GM19463 (cell line): ENCODE measurements at regions not wholly inside any gene's neighbourhood (a gene's known extent, or its start where the extent isn't known, plus 50 kb on each side); places are given as distances from the start of the nearest gene placed in this dataset.
"Not testable (repeated sequence)": the region's sequence is repeated elsewhere in the genome, so short reads cannot be mapped to it uniquely, and the experiment has no call there.

ENCODE experiments used
- ATAC-seq: cut with Tn5 transposase; IDR thresholded peaks from one replicate; pipeline ENCODE4 v1.9.1; 2021; ENCODE audit warnings: mild to moderate bottlenecking, moderate library complexity; ENCODE audit not compliant: unreplicated experiment

DNA sequence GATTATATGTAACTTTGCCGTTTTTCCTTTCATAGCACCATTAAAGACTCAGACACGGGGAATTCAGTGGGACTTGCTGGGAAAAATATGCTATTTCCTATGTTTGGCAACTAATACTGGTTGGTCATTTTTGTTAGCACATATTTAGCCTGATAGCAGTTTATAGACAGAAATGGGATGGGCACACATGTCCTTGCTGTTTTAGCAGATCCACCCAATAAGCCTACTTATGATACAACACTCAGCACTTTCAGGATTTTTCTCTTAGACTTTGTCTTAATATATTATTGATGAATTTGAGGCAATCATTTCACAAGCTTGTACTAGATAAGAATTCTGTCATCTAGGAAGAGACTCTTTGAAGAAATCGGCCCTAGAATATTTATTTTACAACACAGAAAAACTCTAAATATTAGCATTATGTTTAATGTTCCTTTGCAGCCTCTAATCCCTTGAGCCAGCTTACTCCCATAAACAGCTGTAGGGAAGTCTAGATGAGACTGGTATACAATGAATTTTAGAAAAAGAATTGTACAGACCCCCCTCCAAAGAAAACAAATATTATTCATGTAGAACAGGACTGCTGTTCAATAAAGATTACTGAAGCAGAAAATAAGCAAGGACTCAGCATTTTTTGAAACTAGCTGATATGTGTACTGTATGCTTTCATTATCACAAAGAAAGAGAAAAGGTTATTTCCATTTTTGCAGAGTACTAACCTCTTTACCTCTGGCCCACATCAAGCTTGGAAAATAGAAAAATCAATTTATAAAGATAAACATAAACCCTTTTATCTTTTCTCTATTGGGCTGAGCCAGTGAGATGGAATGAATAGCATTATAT, 656.8 kb upstream of the SGO1 start:
- ATAC-seq: no peak

DNA sequence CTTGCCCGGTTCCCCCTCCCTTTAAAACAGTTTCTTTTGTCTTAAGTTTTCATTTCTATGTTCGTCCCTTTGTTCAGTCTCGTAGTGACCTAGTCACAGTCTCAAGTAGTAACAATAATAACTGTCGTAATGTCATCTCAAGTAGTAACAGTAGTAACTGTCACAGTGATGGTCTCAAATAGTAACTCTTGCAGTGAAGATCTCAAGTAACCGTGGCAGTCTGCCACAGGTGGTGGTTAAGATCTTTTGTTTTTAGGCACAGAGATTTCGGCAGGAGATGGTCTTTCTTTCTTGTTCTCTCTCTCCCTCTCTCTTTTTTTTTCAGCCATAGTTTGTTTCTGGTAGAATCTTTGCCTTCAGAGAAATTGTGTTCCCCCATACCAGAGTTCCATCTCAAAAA, 656.0 kb upstream of the SGO1 start:
- ATAC-seq: no peak

DNA sequence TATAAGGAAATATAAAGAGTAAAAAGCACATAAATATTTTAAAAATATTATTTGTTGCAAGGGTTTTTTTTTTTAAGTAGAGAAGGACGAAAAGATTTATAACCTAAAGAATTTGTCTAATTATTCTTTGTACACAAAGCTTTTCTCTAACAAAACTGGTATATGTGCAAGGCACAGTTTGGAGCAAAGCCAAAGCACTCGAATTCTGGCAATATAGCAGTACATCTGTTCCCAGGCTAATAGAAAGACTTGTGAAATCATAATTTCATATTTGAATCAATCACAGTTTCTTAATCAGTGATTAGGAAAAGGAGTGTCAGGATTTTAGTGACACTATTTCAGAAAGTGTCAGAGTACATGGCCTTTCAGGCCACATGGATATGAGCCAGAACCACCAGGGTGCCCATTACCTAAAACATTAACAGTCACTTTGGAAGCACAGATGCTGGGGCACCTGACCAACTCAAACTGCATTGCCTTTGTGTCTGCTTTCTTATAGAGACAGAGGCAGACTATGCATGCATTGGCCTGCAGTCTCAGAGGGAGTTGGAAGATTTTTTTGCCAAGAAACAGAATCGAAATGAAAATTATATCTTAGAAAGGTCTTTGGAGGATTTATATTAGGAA, 651.8 kb upstream of the SGO1 start:
- ATAC-seq: no peak

DNA sequence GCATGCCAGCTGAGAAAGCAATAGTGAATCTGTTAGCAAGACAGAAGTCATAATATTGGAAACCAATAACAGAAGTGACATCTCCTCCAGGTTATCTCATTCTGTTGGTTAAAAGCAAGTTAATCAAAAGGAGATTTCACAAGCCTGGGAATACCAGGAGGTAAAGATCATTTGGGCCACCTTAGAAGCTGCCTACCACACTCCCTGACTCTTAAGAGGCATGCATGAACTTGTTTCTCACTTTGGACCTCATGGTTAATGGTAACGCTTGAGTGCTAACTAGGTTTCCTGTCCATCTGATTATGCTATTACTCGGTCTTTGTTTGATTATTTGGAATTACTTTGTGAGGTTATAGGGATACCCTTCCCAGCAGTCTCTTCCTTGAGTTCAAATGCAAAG, 650.8 kb upstream of the SGO1 start:
- no peak for ATAC-seq

DNA sequence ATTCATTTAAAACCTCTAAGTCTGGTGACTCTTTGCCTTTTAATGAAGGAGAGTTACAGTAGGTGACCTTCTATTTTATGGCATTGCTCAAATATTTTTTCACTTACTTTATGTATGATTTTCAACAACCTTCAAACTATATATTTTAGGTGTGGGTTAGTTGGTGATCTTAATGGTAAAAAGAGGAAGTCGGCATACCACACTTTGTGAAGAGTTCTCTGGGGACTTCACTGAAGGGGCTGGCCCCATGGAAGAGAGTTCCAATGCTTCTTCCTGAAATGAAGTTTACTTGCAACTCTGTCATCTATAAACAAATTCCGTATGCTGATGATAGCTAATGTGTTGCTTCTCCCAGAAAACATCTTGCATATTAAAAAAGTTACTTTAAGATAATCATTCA, 647.0 kb upstream of the SGO1 start:
- ATAC-seq: no peak

DNA sequence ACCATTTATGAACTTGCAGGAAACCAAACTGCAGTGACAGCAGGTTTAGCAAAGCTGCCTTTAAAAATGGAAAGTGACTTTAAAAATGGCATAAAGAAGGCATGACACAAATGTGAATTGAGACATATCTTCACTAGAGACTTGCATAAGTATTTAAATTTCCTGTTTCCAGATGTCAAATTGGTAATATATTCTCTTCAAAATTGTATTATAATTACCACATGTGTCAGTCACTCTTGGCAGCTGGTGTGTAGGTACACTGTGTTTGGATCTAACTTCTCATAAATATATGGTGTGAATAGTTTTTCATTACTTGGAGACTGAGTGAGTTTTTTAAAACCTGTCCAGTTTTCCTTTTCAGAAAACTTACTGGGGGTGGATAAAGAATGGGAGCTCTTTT, 636.2 kb upstream of the SGO1 start:
- ATAC-seq: no peak

DNA sequence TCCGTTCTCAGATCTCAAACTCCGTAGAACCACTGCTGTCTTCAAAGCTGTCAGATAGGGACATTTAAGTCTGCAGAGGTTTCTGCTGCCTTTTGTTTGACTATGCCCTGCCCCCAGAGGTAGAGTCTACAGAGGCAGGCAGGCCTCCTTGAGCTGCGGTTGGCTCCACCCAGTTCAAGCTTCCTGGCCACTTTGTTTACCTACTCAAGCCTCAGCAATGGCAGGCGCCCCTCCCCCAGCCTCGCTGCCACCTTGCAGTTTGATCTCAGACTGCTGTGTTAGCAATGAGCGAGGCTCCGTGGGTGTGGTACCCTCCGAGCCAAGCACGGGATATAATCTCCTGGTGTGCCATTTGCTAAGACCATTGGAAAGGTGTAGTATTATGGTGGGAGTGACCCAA, 634.9 kb upstream of the SGO1 start:
- ATAC-seq: not testable (repeated sequence)

DNA sequence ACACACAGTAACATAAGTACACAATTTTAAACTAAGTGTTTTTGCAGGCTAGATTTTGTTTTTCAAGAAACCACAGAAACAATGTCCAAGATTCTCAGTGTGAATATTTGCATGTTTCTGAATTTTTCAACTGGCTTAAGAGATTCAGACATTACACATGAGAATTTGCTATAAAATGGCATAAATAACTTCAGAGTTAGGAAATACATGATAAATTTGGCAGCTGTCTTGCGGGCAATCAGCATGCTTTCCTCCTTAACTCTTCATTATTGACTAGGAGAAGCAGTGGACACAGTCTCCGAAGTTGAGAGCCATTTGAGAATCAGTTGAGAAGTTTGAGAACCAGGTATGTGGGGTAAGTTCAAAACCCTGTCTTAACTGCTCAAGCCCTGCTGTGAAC, 625.6 kb upstream of the SGO1 start:
- ATAC-seq: no peak

DNA sequence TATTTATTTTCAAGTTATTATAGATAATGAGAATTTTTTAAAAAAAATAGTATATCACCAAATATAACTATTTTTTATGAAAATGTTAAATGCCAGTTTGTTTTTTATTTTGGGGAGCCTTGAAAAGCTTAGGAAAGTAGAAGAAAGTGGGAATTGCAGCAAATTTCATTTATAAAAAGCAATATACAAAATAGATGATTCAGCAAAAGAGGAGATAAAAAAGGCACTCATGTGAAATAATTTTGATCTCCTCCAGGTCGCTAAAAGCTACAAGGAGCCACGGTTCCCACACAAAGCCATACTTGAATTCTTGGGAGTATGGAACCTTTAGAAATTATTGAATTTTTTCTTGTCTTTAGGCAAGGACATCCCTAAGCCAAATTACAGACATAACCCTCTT, 625.0 kb upstream of the SGO1 start:
- ATAC-seq: no peak

DNA sequence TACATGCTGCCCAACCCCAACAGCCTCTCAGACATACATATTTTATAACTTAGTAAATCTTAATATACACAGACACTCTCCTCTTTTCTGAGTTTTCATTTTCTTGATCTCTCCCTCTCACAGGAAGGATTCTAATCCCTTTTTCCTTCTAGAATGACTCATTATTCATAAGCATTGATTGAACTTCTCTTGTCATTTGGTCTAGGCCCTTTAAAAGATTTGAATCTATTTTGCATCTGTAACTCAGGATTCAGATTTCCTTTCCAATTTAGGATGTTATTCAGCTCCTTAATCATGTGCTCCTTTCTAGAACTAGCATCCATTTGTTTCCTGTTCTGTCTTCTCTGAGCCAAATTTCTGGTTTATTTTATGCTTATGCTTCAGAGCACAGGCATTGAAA, 624.5 kb upstream of the SGO1 start:
- ATAC-seq: no peak

DNA sequence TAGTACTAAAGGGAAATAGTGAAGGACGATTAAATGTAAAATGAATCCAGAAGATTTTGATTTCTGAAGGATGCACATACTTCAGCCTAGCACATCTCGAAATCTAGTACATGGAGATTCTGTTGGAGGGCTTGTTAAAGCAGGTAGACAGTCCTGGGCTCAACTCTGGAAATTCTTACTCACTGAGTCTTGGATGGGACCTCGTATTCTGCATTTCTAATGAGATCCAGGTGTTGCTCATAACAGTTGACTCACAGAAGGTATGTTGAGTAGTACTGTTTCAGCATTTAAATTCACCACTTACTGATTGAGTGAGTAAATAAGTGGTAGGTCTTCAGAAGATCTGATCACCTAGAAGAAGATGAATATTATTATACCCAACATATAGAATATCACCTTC, 623.4 kb upstream of the SGO1 start:
- no peak for ATAC-seq

DNA sequence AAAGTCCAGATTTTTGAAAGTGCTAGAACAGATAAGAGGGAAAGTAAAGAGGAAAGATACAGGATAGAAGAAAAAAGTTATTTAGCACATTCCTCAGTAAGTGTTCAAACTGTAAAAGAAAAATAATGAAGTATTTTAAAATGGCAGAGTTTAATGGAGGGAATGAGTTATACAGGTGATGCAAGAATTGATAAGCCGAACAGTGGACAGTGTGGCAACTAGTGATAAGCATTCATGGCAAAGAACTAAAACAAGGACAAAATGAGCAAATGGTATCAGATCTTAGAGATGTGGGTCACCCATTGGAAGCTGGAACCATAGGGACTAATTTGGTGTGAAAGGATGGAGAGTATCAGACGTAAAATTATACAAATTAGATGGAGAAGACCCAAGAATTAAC, 622.9 kb upstream of the SGO1 start:
- no peak for ATAC-seq

DNA sequence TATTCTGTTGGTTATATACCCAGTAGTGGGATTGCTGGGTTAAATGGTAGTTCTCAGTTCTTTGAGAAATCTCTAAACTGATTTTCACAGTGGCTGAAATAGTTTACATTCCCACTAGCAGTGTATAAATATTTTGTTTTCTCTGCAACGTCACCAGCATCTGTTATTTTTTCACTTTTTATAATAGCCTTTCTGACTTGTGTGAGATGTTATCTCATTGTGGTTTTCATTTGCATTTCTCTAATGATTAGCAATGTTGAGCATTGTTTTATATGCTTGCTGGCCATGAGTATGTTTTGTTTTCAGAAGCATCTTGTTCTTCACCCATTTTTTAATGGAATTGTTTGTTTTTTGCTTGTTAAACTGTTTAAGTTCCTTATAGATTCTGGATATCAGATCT, 612.7 kb upstream of the SGO1 start:
- no peak for ATAC-seq

DNA sequence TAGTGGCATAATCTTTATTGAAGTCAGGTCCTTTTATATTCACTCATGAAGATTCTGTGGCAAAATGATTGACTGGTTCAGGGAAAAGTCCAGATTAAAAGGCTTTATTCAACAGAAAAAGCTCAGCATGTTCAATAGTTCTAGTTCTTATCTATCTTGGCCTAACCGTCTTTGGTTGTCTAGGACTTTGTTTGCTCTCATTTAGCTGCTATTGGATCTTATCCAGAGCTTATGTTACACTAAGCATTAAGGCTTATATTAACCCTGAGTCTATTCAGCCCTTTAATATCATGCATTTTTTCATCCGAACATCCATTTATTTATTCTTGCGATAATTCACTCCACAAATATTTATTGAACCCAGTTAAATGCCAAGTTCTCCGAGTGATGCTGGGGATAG, 601.0 kb upstream of the SGO1 start:
- no peak for ATAC-seq

DNA sequence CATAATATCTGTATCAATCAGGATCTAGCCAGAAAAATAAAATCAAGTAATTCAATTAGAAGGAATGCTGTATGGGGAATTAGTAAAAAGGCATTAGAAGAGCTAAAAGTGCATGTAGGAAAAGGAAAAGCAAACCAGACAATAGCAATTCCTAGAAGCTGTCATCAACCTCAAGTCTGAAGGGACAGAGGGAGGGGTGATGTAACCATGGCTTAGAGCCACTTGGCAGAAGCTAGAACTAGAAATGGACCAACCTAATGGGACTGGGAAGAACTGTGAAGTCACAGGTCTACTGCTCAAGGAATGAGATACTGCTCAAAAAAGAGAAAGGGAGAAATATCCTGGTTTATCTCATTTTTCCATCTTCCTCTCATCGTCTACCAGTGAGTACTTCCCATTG, 590.7 kb upstream of the SGO1 start:
- ATAC-seq: no peak

DNA sequence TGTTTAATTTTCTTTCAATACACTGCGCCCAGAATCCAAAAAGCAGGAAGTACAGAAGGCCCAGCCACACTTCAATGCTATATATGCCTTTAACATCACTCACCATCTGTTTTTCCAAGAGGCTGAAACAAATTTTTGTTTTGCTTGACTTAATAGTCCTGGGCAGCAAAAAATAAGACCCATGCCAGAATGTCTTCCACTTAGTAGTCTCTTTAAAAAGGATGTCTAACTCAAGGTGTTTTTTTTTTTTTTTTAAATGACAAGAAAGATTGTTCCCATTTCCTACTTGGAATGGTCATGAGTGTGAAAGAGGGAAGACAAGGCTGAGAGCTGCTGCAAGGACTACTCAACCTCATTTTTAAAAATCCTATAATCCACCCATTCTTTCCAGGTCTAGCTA, 590.3 kb upstream of the SGO1 start:
- ATAC-seq: no peak

DNA sequence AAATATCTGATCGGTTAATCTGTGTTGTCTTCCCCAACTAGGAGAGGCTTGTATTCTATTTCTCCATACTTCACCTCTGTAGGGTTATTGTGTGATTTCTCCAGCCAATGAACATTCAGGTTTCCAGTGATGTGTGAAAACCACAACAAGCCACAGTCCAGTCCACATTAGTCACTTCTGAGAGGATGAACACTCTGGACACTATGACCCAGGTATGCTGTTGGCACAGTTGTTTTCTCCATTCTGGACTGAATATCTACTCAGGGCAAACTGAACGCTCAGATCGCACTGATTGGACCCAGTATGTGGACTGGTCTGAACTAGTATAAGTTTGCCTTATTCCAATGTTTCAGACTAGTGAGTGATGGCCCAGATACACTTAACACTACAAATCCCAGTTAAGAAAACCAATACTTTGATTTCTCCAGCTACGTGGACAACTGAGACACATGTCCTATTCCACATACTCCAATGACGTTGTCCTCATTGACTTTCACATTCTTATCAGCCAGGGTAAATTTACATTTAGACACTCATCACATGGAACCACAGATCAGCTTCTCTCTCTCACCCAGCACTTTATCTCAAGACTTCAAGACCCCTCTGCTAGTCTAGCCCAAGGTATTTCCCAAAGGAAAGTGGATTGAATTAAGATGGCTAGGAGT, 587.4 kb upstream of the SGO1 start:
- no peak for ATAC-seq

DNA sequence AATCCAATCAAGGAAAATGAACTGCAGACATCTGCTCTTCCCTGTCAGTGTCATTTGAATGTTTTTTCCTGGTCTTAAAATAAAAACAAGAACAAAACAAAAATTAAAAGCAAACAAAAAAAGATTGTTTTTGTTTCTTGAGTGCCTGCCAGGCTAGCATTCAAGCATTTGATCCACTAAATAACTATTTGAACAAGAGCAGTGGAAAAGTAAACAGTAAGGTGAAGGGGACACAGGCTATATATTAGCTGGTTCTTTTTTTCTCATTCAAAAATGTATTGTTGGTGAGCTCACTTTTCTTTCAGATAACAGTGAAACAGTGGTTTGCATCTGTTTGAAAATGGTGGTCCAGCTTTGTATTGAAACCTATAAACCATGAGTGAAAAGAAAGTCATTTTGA, 586.9 kb upstream of the SGO1 start:
- ATAC-seq: no peak

DNA sequence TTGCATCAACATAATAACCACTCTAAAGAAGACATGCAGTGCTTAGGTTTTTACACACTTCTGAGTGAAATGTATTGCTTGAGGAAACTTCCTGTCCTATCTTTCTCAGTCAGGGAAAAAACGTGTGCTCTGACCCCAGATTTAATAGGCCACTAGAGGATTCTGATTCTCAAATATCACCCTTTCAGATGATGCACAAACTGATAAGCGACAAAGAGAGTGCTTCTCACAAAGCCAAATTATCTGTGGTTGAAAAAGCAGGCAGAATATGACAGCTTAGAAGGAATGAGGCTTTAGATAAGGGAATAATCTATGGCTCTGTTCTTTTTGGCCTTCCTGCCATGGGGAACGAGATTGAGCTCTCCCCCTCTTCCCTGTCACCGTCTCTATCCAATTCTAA, 583.4 kb upstream of the SGO1 start:
- no peak for ATAC-seq

DNA sequence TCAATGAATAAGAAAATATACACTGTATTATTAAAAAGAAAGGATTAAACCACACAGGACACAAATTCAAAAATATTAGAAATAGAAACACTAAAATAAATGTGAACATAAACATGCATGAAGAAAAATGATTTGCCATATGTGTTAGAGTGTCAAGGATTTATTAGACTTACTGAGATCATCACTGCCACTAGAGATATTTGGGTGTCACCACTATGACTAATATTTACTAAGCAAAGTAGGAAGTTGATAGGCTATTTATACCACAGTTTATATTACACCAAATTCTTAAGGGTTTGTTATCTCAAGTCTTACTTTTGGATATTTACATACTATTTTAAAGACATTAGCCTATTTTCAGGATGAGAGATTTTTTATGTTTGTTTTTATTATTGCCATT, 575.0 kb upstream of the SGO1 start:
- no peak for ATAC-seq

DNA sequence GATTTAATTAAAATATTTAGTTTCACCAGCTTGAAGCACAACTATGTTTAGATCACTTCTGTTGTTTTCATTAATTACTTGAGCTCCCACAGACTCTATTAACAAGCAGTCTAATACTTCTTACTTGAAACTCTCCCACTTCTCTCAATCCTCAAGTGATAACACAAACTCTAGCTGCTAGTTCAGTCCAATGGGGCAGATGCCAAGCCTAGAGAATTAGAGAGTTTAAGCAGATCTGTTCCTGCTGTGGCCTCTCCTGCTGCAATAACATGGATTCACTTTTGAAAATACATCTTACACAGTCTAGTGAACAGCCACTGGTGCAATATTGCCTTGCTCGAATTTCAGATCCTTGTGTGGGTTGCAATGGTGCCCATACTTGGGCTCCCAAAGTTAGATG, 566.4 kb upstream of the SGO1 start:
- no peak for ATAC-seq

DNA sequence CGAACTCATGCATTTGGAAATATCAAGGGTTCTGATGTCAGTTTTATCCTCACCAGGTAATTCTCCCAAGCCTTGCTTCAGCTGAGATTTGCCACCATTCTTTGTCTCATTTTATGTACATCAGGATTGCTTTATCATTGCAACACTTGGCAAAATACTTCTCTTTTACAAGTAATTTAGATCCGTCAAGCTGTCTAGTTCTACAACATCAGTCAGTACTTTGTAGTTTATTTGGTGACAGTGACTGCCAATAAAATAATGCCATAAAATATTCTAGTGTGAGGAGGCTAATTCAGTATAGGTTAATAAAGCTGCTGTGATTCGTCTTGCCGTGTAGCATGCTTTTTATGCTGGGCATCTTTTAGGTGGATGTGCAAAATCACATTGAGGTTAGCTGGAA, 565.3 kb upstream of the SGO1 start:
- no peak for ATAC-seq
